GM19025 (cell line): ENCODE measurements at regions not wholly inside any gene's neighbourhood (a gene's known extent, or its start where the extent isn't known, plus 50 kb on each side); places are given as distances from the start of the nearest gene placed in this dataset.

ENCODE experiments used
- ATAC-seq: cut with Tn5 transposase; IDR thresholded peaks from one replicate; pipeline ENCODE4 v1.9.1; 2021; ENCODE audit warnings: mild to moderate bottlenecking, low read depth, moderate library complexity; ENCODE audit not compliant: unreplicated experiment

- no peak for ATAC-seq
These were observed 55.0 kb downstream of the GPR6 start for GRCh38 chr6:110033101-110033500.

DNA sequence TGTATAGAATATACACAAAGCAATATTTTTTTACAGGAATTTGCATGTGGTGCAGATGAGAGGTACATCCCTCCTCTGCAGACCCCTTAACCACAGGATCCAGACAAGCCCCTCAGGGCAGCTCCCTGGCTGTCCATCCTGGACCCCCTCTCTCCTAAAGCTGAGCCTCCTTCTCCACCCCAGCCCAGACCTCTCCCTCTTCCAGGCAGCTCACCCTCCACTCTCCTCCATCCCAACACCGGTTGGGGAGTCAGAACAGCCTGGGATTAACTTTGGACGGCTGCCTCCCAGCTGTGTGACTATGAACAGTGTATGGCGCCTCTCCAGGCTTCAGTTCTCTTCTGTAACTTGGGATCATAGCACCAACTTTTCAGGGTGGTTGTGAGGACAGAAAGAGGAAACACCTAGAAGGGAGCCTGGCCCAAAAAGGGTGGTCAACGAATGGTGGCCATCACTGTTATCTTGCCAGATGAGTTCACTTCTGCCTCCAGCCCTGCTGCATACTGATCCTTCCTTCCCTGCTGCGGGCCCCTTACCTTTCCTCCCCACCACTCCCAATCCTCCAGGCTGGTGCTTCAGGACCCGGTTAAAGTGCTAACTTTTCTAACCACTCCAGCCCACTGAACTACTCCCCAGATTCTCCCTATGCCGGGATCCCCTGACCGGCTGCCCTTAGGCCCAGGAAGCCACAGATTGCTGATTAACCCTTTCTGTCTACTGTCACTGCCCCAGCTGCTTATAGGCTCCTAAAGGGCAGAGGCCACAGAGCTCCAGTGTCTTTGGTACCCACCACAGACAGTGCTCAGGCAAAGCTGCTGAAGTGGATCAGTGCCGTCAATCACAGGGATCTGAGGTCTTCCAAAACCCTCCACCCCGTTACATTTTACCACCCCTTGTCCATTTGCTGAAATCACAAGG, 55.9 kb downstream of the GPR6 start:
- ATAC-seq = no peak

GRCh38 chr6:110034667-110035036, 56.5 kb downstream of the GPR6 start:
- ATAC-seq = no peak

GRCh38 chr6:110035321-110035720, 57.2 kb downstream of the GPR6 start:
- ATAC-seq = no peak

- ATAC-seq = no peak
These were observed 58.5 kb downstream of the GPR6 start for GRCh38 chr6:110036408-110037302.

- ATAC-seq = no peak
These were observed 59.7 kb downstream of the GPR6 start for GRCh38 chr6:110037726-110038295.

GRCh38 chr6:110039364-110039980, 61.4 kb downstream of the GPR6 start:
- ATAC-seq = peak; percentile 80

DNA sequence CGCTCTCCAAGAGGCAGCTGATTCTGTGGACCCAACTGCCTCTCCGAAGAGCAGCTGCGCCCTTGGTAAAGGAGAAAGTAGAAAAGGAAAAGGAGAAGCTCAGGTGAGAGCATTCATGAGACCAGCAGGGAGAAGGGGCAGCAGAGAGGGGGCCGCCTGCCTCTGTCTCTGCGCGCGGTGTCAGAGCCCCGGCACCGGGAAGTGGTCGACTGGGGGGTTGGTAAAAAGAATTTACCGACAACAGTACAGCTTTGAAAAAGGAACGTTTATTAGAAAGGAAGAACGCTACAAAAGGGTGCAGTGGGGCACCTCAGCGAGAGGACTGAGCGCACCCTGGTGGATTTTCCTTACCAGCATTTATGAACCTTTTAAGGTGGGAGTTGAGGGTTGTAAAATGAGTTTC, 61.9 kb downstream of the GPR6 start:
- peak; percentile 34 for ATAC-seq

DNA sequence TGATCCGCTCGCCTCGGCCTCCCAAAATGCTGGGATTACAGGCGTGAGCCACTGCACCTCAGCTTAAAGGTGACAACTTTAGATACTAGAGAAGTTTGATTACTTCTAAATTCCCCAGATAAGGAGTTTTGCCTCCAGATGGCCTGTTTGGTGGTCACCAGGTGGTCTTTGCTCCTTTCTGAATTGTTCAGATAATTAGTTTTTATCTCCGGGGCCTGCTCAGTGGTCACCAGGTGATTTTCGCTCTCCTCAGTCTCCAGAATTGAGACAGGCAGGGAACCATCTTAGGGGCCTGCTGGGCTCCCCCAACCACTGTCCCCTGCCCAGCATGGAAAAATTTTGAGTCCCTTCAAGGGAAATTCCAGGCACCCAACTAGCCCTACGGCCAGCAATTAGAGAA, 62.6 kb downstream of the GPR6 start:
- no peak for ATAC-seq

GRCh38 chr6:110041126-110041525, 63.0 kb downstream of the GPR6 start:
- no peak for ATAC-seq

GRCh38 chr6:110041830-110042229, 63.7 kb downstream of the GPR6 start:
- no peak for ATAC-seq

DNA sequence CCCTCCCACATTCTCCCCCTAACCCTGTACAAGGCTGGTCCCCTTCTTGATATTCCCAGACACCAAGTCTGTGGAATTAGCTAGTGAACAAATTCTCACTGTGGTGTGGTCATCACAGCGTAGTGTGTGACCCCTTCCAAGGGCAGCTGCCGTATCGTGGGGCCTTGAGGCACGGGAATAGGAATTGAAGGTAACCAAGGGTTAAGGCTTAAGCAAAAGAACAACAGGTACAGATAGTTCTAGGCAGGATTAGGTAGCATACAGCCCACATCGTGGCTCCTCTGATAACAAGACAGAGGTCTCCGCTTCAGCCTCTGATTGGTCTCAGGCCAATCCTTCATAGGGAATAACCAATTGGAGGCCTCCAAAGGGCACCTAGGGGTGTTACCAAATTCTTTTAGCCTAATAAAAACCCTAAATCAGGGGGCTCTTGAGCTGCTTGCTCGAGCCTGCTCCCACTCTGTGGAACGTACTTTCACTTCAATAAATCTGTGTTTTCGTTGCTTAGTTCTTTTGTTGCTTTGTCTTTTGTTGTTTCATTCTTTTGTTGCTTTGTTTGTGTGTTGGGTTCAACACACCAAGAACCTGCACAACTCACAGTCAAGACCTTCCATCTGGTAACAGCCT, 64.7 kb downstream of the GPR6 start:
- ATAC-seq = no peak

GRCh38 chr6:110043366-110043994, 65.4 kb downstream of the GPR6 start:
- ATAC-seq = no peak

GRCh38 chr6:110044096-110044495, 66.0 kb downstream of the GPR6 start:
- ATAC-seq = no peak

DNA sequence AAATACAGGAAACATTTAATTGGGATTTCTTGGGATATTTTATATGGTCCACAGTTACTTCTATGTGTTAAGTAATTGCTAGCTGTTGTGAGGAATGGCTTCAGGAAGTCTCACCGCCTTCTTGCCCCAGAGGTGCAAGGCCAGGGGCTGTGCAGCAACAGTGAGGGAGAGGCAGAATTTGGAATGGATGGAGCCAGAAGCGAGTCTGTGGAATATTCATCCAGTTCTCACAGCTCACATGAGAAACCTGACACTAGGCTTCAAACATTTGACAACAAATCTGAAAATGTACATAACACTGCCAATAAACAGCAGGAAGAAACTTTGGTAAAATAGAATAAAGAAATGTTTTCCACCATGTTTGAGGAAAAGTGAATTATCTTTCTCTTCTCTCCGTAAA, 66.5 kb downstream of the GPR6 start:
- ATAC-seq = no peak

DNA sequence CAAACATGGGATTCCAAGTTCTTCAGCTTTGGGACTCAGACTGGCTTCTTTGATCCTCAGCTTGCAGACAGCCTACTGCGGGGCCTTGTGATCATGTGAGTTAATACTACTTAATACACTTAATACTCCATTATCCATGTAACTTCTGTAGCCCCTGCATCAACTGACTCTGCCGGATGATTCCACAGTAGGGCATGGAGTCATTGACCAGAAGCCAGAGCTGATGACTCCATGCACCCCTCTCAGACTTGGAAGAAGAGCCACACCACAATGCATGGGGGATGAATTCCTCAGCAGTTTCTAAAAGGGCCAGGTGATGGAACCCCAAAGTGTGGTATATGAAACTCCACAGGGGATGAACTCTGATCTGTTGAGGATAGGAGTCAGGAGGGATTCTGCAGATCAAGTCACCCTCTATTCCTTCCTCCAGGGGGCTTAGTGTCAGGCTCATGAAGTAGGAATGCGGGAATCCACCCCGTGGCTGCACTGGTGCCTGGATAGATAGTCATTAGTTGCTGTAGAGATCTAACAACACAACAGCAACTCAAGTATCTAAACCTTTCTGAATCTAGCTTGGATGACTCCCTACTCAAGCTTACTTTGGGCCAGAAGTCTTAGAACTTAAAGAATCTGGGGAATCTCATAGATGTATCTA, 70.2 kb downstream of the GPR6 start:
- ATAC-seq = no peak

- ATAC-seq = no peak
These were observed 71.8 kb downstream of the GPR6 start for GRCh38 chr6:110049696-110050439.
